ENCODE measurements at regions not wholly inside any gene's neighbourhood (a gene's known extent, or its start where the extent isn't known, plus 50 kb on each side); places are given as distances from the start of the nearest gene placed in this dataset.

- H3K27me3 ChIP-seq (replicated peaks in 1 of 2; ENCODE audit: control insufficient read depth in 2 of 2, insufficient read depth in 2 of 2, low read length in 1 of 2), result no peaks in the 10 kb centered on the region
- 0% methylated on average over 2 of the region's 2 CpGs for WGBS (ENCODE audit: insufficient coverage, insufficient replicate concordance, low lambda C conversion rate, missing lambda C conversion rate)
- no TSS peak for BruUV-seq (replicated peaks)
- in situ Hi-C loops (cut with MboI) (no loop called here), intact Hi-C loops (cut with micrococcal nuclease; ENCODE audit: unreplicated experiment) (no loop called here)
- H3K36me3 ChIP-seq (ENCODE audit: control insufficient read depth in 2 of 2, insufficient read depth in 2 of 2, low read length in 1 of 2), result no peaks in the 10 kb centered on the region
- TF ChIP-seq MEF2B (IDR thresholded peaks at IDR 0.05; ENCODE audit: partially characterized antibody, poor library complexity, severe bottlenecking) (no peak), TCF12 (IDR thresholded peaks at IDR 0.05; ENCODE audit: low read depth, low read length) (no peak), KDM1A (IDR thresholded peaks at IDR 0.05; ENCODE audit: borderline replicate concordance) (no peak), NR2C2 (IDR thresholded peaks at IDR 0.05; ENCODE audit: borderline replicate concordance, control insufficient read depth, insufficient read length, low read depth) (no peak)
- H3K4me3 ChIP-seq, result no peak overlapping the region
- ATAC-seq (no peak), FAIRE-seq (no peak), DNase-seq (ENCODE audit: low read depth, low spot score) (no peak)
- no peak overlapping the region for H2AFZ ChIP-seq (ENCODE audit: control insufficient read depth, low read depth, low read length)
- ChIA-PET CTCF (no interaction called here), POLR2A (no interaction called here), RAD21 (ENCODE audit: unreplicated experiment) (no interaction called here), SMC1A (ENCODE audit: uncharacterized antibody, unreplicated experiment) (no interaction called here)
- no peak overlapping the region for H3K9ac ChIP-seq (ENCODE audit: control insufficient read depth, insufficient read depth, low read length)
- no peaks in the 10 kb centered on the region for H4K20me1 ChIP-seq (ENCODE audit: control insufficient read depth, insufficient read depth)
- H3K9me3 ChIP-seq (replicated peaks; ENCODE audit: control insufficient read depth, insufficient read depth, low read length), result no peaks in the 10 kb centered on the region
- no peaks in the 10 kb centered on the region for H3K79me2 ChIP-seq (ENCODE audit: control insufficient read depth, insufficient read depth, low read length)
- no peaks in the 10 kb centered on the region for H3K4me1 ChIP-seq (ENCODE audit: control insufficient read depth, insufficient read depth, low read length)
- H3K4me2 ChIP-seq (ENCODE audit: control insufficient read depth, insufficient read depth), result no peak overlapping the region
- no peak overlapping the region for H3K27ac ChIP-seq (ENCODE audit: control insufficient read depth, insufficient read depth)
Observed at GRCh38 chr7:96388166-96388565, 66.3 kb upstream of the SLC25A13 start.

- 11% methylated on average over 5 of the region's 5 CpGs for WGBS (ENCODE audit: insufficient coverage, insufficient replicate concordance, low lambda C conversion rate, missing lambda C conversion rate)
- RAD21 ChIA-PET (ENCODE audit: unreplicated experiment), result no interaction called here
- no peak overlapping the region for H2AFZ ChIP-seq (ENCODE audit: control insufficient read depth, low read depth, low read length)
- SMC1A ChIA-PET (ENCODE audit: uncharacterized antibody, unreplicated experiment), result no interaction called here
- POLR2A ChIA-PET, result no interaction called here
- H3K4me1 ChIP-seq (ENCODE audit: control insufficient read depth, insufficient read depth, low read length), result no peaks in the 10 kb centered on the region
- no peaks in the 10 kb centered on the region; a peak in 1 of 4 replicates for H3K27me3 ChIP-seq (replicated peaks in 1 of 2; ENCODE audit: control insufficient read depth in 2 of 2, insufficient read depth in 2 of 2, low read length in 1 of 2)
- DNase-seq (ENCODE audit: low read depth, low spot score) (no peak), FAIRE-seq (no peak), ATAC-seq (no peak)
- H3K79me2 ChIP-seq (ENCODE audit: control insufficient read depth, insufficient read depth, low read length), result no peaks in the 10 kb centered on the region
- TF ChIP-seq IRF4 (IDR thresholded peaks at IDR 0.05; ENCODE audit: low read depth, low read length), result no peak
- no peak for TF ChIP-seq TCF12 (IDR thresholded peaks at IDR 0.05; ENCODE audit: low read depth, low read length)
- TF ChIP-seq NFXL1 (IDR thresholded peaks at IDR 0.05; ENCODE audit: borderline replicate concordance), result no peak
- TF ChIP-seq RAD21 (IDR thresholded peaks at IDR 0.05; ENCODE audit: insufficient read depth, low read depth, low read length), result no peak
- no peak overlapping the region for H3K27ac ChIP-seq (ENCODE audit: control insufficient read depth, insufficient read depth)
- BruUV-seq (replicated peaks), result no TSS peak
- no peak overlapping the region for H3K4me3 ChIP-seq
- H3K9ac ChIP-seq (ENCODE audit: control insufficient read depth, insufficient read depth, low read length), result no peak overlapping the region
- intact Hi-C loops (cut with micrococcal nuclease; ENCODE audit: unreplicated experiment) (no loop called here), in situ Hi-C loops (cut with MboI) (no loop called here)
- H3K4me2 ChIP-seq (ENCODE audit: control insufficient read depth, insufficient read depth), result no peak overlapping the region
- CTCF ChIA-PET, result no interaction called here
- H4K20me1 ChIP-seq (ENCODE audit: control insufficient read depth, insufficient read depth), result no peaks in the 10 kb centered on the region
- H3K9me3 ChIP-seq (replicated peaks; ENCODE audit: control insufficient read depth, insufficient read depth, low read length), result no peaks in the 10 kb centered on the region
- H3K36me3 ChIP-seq (ENCODE audit: control insufficient read depth in 2 of 2, insufficient read depth in 2 of 2, low read length in 1 of 2), result no peaks in the 10 kb centered on the region
Observed at GRCh38 chr7:96380111-96380512, 58.2 kb upstream of the SLC25A13 start.

Measured in GM12878 (cell line).